Small intestine (tissue), 7 donors: ENCODE measurements at regions not wholly inside any gene's neighbourhood (a gene's known extent, or its start where the extent isn't known, plus 50 kb on each side); places are given as distances from the start of the nearest gene placed in this dataset.

Experiments used
- DNase-seq, 2 donors: peaks; one replicate each; pipeline versions ENCODE4 v3.0.0 to v3.0.0-alpha.2; 2013
- FAIRE-seq: peaks from 2 replicates; lab custom pipeline; 2012; peaks lifted over from hg19 to GRCh38; lab: Jason Lieb, UNC
- H3K27ac ChIP-seq, 3 donors: one replicate each; pipeline ENCODE4 v1.5.1; 2013; ENCODE audit warnings: low read length in 2 of 3, mild to moderate bottlenecking in 2 of 3, control low read depth in 1 of 3, inconsistent platforms in 1 of 3, low read depth in 1 of 3, moderate library complexity in 1 of 3
- H3K27me3 ChIP-seq, 3 donors: one replicate each; pipeline ENCODE4 v1.6.1; 2013; ENCODE audit warnings: low read length in 3 of 3, inconsistent platforms in 1 of 3; ENCODE audit not compliant: control insufficient read depth in 3 of 3, insufficient read depth in 3 of 3
- H3K36me3 ChIP-seq, 3 donors: one replicate each; pipeline ENCODE4 v1.6.1; 2013; ENCODE audit warnings: low read length in 3 of 3, inconsistent platforms in 1 of 3, low read depth in 1 of 3, mild to moderate bottlenecking in 1 of 3, moderate library complexity in 1 of 3; ENCODE audit not compliant: control insufficient read depth in 3 of 3, insufficient read depth in 2 of 3
- H3K4me1 ChIP-seq, 3 donors: one replicate each; pipeline ENCODE4 v1.6.1; 2013; ENCODE audit warnings: low read length in 2 of 3, inconsistent platforms in 1 of 3, low read depth in 1 of 3, mild to moderate bottlenecking in 1 of 3, moderate library complexity in 1 of 3; ENCODE audit not compliant: control insufficient read depth in 3 of 3, insufficient read depth in 2 of 3
- H3K4me3 ChIP-seq, 3 donors: one replicate each; pipeline ENCODE4 v1.5.1; 2013; ENCODE audit warnings: low read length in 3 of 3, control low read depth in 1 of 3, inconsistent platforms in 1 of 3, low read depth in 1 of 3, mild to moderate bottlenecking in 1 of 3, moderate library complexity in 1 of 3
- H3K9me3 ChIP-seq, 2 donors: one replicate each; pipeline ENCODE4 v1.6.1; 2013; ENCODE audit warnings: low read depth in 1 of 2, low read length in 1 of 2; ENCODE audit not compliant: control insufficient read depth in 2 of 2, insufficient read depth in 1 of 2
- WGBS, 3 donors: extraction: QIAGEN DNeasy Blood & Tissue Kit; methylation state at CpG; one replicate each; pipeline ENCODE4 v1.1.7; 2013; 5-methylcytosine and 5-hydroxymethylcytosine counted together
- donor health status: healthy with polysubstance abuse.
- donor health status: control.
- donor health status: control.
- donor health status: Bipolar disorder and iron deficiency.
- donor health status: healthy.

DNA sequence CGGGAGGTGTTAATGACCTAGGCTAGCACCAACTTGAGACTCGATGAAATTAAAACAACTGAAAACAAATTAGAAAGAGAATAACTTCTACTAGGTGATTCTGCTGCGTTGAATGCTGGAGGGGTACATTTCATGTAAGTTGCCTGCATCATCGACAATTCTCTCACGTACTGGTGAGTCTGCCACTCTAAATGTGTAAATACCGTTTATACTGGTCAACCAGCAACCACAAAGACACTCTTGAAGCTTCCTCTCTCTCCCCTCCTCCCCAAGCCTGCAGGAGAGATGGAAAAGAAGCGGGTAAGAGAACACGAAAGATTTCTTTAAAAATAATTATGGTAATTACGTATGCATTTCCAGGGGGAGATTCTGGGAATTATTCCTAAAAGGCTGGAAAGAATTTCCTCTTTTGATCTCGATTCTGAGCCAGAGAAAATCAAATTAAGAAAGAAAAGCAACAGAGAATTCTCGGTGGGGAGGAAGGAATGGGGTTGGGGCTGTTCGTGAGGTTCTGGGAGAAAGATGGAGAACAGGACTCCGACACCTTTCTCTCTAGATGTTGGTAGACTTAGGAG, 68.6 kb upstream of the MRTFB start:
- DNase-seq, result no peak
- Histone ChIP-seq H3K27ac (peak overlapping the region in 1 of 3 donors; percentile 13), H3K27me3 (no peaks in the 10 kb centered on the region), H3K4me3 (no peak overlapping the region), H3K36me3 (no peaks in the 10 kb centered on the region), H3K9me3 (no peaks in the 10 kb centered on the region), H3K4me1 (peaks cover 0 to 2% (median 0%) of the 10 kb centered on the region in 3 donors)
- FAIRE-seq, result no peak
- 62 to 76% (median 75%) methylated on average over 13 of the region's 13 CpGs for WGBS, 3 donors

DNA sequence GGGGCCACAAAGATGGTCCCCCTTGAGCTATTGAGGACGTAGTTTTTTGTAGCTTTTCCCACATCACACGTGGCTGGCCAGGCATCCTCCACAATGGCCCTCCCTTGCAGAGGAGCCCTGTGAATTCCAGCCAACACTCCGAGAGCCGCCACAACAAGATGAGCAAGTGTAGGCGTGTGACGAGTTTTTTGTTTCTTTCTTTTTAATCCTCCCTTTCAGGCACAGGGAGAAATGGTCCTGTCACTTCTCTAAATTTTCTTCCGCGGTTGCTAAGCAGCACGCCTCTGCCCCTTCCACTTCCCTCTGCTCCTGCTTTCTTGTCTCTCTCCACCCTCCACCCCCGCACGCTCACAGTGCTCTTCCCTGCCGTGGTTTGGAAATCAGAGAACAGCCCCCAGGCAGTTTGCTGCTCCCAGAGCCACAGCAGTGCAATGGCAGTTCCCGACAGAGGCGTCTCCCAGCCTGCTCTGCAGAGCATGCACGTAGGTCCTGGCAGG, 68.0 kb upstream of the MRTFB start:
- Histone ChIP-seq H3K4me3 (no peak overlapping the region), H3K27me3 (no peaks in the 10 kb centered on the region), H3K36me3 (no peaks in the 10 kb centered on the region), H3K4me1 (peaks cover 0 to 2% (median 0%) of the 10 kb centered on the region in 3 donors), H3K27ac (peak overlapping the region in 1 of 3 donors; percentile 13), H3K9me3 (no peaks in the 10 kb centered on the region)
- WGBS, 3 donors, result 10 to 39% (median 38%) methylated on average over 15 of the region's 15 CpGs
- DNase-seq (peak in 1 of 2 donors; percentile 20), FAIRE-seq (no peak)

DNA sequence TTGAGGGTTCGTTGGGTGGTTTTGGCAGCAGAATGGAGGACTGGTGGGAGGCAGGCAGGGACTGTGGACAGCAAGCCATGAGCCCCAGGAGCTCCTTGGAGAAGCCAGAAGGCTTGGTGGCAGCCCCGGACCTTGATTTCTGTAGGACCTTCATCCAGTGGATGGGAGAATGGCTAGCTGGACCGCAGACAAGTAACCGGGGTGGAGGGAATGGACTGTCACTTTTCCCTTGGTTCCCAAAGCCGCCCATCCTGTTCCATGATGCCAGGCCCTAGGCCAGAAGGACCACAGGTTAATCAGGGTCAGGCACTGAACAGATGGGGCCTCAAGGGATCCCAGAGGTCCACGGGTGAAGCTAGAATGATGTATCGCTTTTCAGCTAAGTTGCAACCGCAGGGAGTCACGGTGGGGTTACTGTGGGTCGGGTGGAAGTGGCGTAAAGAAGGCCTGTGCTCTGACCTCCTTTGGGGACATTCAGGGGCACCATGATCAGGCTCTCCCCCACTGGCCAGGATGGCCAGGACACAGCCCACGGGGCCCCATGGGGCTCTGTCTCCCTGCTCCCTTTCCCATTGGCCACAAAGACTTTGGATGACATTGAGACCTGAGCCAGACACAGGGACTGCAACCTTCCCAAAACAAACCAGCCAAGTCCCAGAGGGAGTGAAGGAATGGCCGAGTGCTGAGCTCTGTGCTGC, 66.9 kb upstream of the MRTFB start:
- Histone ChIP-seq H3K4me1 (peaks cover 0 to 2% (median 0%) of the 10 kb centered on the region in 3 donors), H3K4me3 (no peak overlapping the region), H3K9me3 (no peaks in the 10 kb centered on the region), H3K27ac (peak overlapping the region in 1 of 3 donors; percentile 5), H3K27me3 (no peaks in the 10 kb centered on the region), H3K36me3 (no peaks in the 10 kb centered on the region)
- WGBS, 3 donors, result 86 to 92% (median 91%) methylated on average over 13 of the region's 13 CpGs
- no peak for FAIRE-seq
- DNase-seq, result no peak

DNA sequence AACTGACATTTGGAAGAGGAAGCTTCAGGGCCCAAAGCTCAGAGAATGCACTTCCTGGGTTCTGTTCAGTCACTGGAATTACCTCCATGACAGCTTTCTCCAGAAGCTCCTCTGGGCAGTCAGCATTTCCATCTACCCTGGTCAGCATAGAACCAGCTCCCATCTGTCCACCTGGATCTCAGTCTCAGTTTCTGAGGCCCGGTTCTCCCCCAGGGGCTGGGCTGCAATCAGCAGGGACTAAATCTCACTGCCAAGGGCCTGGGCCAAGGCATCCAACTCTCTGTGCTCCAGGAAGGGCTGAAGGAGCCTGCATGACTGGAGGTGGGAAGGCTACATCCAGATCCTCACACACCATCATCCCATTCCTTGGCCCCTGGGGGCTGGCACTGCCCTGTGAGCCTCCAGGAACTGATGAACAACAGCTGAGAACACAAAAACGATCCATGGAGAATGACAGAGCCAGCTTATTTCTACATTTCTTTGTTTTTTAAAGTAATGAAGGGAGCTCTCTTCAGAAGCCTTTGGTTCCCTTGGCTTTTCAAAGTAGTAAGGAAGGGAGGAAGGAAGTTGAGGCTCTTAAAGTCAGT, 66.3 kb upstream of the MRTFB start:
- H3K27ac ChIP-seq, result peak overlapping the region in 1 of 3 donors; percentile 38
- no peak overlapping the region for H3K4me3 ChIP-seq
- FAIRE-seq (no peak), DNase-seq (no peak)
- no peaks in the 10 kb centered on the region for H3K27me3 ChIP-seq
- no peaks in the 10 kb centered on the region for H3K36me3 ChIP-seq
- H3K9me3 ChIP-seq, result no peaks in the 10 kb centered on the region
- H3K4me1 ChIP-seq, result peaks cover 0 to 2% (median 0%) of the 10 kb centered on the region in 3 donors
- WGBS, 3 donors, result 73 to 86% (median 79%) methylated on average over 2 of the region's 2 CpGs

DNA sequence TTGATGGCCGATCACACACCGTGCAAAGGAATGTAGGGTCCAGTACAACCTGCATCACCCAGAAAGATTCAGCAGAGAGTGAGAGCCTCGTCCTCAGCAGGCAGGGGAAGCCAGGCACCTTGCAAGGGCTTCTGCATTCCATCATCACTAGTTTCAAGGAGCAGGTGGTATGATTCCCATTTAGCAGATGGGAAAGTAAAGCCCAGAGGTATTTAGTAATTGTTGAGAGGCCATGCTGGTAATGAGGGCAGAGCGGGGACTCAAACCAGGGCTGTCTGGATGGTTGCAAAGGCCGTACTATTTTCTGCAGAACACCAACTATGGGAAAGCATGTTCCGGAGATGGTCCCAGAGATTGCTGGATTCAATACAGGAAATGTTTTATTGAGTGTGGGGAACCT, 65.8 kb upstream of the MRTFB start:
- no peak overlapping the region for H3K4me3 ChIP-seq
- 86 to 92% (median 90%) methylated on average over 6 of the region's 6 CpGs for WGBS, 3 donors
- peaks cover 0 to 2% (median 0%) of the 10 kb centered on the region in 3 donors for H3K4me1 ChIP-seq
- no peaks in the 10 kb centered on the region for H3K27me3 ChIP-seq
- no peaks in the 10 kb centered on the region for H3K9me3 ChIP-seq
- H3K36me3 ChIP-seq, result no peaks in the 10 kb centered on the region
- H3K27ac ChIP-seq, result no peak overlapping the region
- DNase-seq, result no peak
- no peak for FAIRE-seq

DNA sequence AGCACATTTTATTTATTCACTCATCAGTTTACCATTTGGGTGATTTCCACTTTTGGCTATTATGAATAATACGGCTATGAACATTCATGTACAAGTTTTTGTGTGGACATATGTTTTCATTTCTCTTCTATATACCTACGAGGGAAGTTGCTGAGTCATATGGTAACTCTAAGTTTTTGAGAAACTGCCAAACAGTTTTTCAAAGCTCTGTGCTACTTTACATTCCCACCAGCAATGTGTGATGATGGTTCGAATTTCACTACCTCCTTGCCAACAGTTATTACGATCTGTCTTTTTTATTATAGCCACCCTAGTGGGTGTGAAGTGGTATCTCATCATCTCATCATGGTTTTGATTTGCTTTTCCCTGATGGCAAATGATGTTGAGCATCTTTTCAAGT, 63.7 kb upstream of the MRTFB start:
- H3K4me1 ChIP-seq, result peaks cover 0 to 2% (median 0%) of the 10 kb centered on the region in 3 donors
- no peak overlapping the region for H3K4me3 ChIP-seq
- FAIRE-seq, result no peak
- 44 to 48% (median 45%) methylated on average over 4 of the region's 4 CpGs for WGBS, 3 donors
- no peaks in the 10 kb centered on the region for H3K9me3 ChIP-seq
- H3K27ac ChIP-seq, result no peak overlapping the region
- H3K27me3 ChIP-seq, result no peaks in the 10 kb centered on the region
- no peaks in the 10 kb centered on the region for H3K36me3 ChIP-seq
- no peak for DNase-seq

DNA sequence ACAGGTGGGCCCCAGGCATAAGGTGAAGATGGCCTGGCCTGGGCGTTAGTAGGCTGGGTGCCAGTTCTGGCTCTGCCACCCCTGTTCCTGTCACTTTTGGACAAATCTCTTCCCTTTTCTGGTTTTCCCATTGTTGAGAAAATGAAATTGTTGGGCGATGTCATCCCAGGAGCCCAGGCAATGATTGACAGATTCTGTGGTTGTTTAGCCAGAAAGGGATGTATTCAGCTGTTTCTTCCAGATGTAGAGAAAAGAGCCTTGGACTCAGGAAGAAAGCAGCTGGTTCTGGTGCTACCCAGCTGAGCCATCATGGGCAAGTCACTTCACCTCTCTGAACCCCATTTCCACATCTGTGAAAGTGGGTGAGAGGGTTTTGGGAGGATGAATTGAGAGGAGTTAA, 60.1 kb upstream of the MRTFB start:
- no peak overlapping the region for H3K27ac ChIP-seq
- no peaks in the 10 kb centered on the region for H3K27me3 ChIP-seq
- DNase-seq (no peak), FAIRE-seq (no peak)
- H3K4me3 ChIP-seq, result no peak overlapping the region
- WGBS, 3 donors, result 92 to 100% (median 94%) methylated on average over 2 of the region's 2 CpGs
- H3K36me3 ChIP-seq, result no peaks in the 10 kb centered on the region
- no peaks in the 10 kb centered on the region for H3K9me3 ChIP-seq
- H3K4me1 ChIP-seq, result no peaks in the 10 kb centered on the region

DNA sequence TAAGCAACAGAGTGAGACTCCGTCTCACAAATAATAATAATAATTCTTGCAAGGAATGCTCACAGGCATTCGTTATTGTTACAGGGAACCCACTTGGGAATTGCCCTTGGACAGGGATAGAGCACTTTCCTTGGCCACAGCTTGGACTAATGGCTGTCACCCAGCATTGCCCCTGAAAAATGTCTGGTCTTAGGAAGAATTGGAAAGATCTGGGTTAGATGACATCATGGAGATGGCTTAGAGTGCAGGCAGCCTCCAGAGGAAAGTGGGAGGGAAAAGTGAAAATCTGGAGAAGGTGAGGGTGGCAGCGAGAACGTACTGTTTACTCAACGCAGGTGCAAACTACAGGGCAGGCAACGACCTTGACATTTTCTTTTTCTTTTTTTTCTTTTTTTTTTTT, 59.3 kb upstream of the MRTFB start:
- WGBS, 3 donors, result 30 to 57% (median 40%) methylated on average over 6 of the region's 6 CpGs
- H3K27me3 ChIP-seq, result no peaks in the 10 kb centered on the region
- H3K4me1 ChIP-seq, result no peaks in the 10 kb centered on the region
- no peaks in the 10 kb centered on the region for H3K9me3 ChIP-seq
- H3K27ac ChIP-seq, result no peak overlapping the region
- FAIRE-seq (no peak), DNase-seq (no peak)
- no peaks in the 10 kb centered on the region for H3K36me3 ChIP-seq
- H3K4me3 ChIP-seq, result no peak overlapping the region
